Activated naive CD8-positive, alpha-beta T cell treated with anti-CD3 and anti-CD28 coated beads for 36 hours (primary cell): ENCODE measurements at regions not wholly inside any gene's neighbourhood (a gene's known extent, or its start where the extent isn't known, plus 50 kb on each side); places are given as distances from the start of the nearest gene placed in this dataset.
"Not testable (repeated sequence)": the region's sequence is repeated elsewhere in the genome, so short reads cannot be mapped to it uniquely, and the experiment has no call there.

ENCODE experiments used
- DNase-seq: peaks from one replicate; pipeline ENCODE4 v3.0.0; 2021
- H3K27ac Mint-ChIP-seq: one replicate; pipeline ENCODE4 v1.8.0; 2022; ENCODE audit warnings: mild to moderate bottlenecking, moderate library complexity, mixed read lengths
- H3K27me3 Mint-ChIP-seq: one replicate; pipeline ENCODE4 v1.8.0; 2022; ENCODE audit warnings: mild to moderate bottlenecking, mixed read lengths
- H3K36me3 Mint-ChIP-seq: one replicate; pipeline ENCODE4 v1.8.0; 2021; ENCODE audit warnings: mild to moderate bottlenecking, mixed read lengths
- H3K4me1 Mint-ChIP-seq: one replicate; pipeline ENCODE4 v1.8.0; 2021; ENCODE audit warnings: mixed read lengths
- H3K4me3 Mint-ChIP-seq: one replicate; pipeline ENCODE4 v1.8.0; 2022; ENCODE audit warnings: mild to moderate bottlenecking, moderate library complexity, mixed read lengths
- H3K9me3 Mint-ChIP-seq: one replicate; pipeline ENCODE4 v1.8.0; 2022; ENCODE audit warnings: mixed read lengths

- DNase-seq: no peak
- Mint-ChIP-seq H3K4me3 (no peak overlapping the region), H3K27me3 (no peaks in the 10 kb centered on the region), H3K36me3 (no peaks in the 10 kb centered on the region), H3K27ac (no peak overlapping the region), H3K9me3 (peaks cover 17% of the 10 kb centered on the region), H3K4me1 (no peaks in the 10 kb centered on the region)
These were observed 800.1 kb upstream of the FBXO33 start for GRCh38 chr14:40232302-40232701.

- Mint-ChIP-seq H3K4me1 (no peaks in the 10 kb centered on the region), H3K36me3 (no peaks in the 10 kb centered on the region), H3K27ac (no peak overlapping the region), H3K4me3 (no peak overlapping the region), H3K9me3 (peaks cover 14% of the 10 kb centered on the region), H3K27me3 (no peaks in the 10 kb centered on the region)
- DNase-seq: no peak
These were observed 797.4 kb upstream of the FBXO33 start for GRCh38 chr14:40229676-40230075.

GRCh38 chr14:40222996-40223395, 790.8 kb upstream of the FBXO33 start:
- H3K4me3 Mint-ChIP-seq: no peak overlapping the region
- H3K27me3 Mint-ChIP-seq: no peaks in the 10 kb centered on the region
- H3K9me3 Mint-ChIP-seq: peaks cover 6% of the 10 kb centered on the region
- no peaks in the 10 kb centered on the region for H3K4me1 Mint-ChIP-seq
- DNase-seq: no peak
- H3K27ac Mint-ChIP-seq: no peak overlapping the region
- no peaks in the 10 kb centered on the region for H3K36me3 Mint-ChIP-seq

GRCh38 chr14:40221428-40221827, 789.2 kb upstream of the FBXO33 start:
- Mint-ChIP-seq H3K4me1 (no peaks in the 10 kb centered on the region), H3K27ac (no peak overlapping the region), H3K9me3 (peaks cover under 1% of the 10 kb centered on the region), H3K36me3 (no peaks in the 10 kb centered on the region), H3K4me3 (no peak overlapping the region), H3K27me3 (no peaks in the 10 kb centered on the region)
- no peak for DNase-seq

GRCh38 chr14:40219032-40219431, 786.8 kb upstream of the FBXO33 start:
- Mint-ChIP-seq H3K36me3 (no peaks in the 10 kb centered on the region), H3K27ac (no peak overlapping the region), H3K9me3 (peaks cover 2% of the 10 kb centered on the region), H3K4me3 (no peak overlapping the region), H3K27me3 (no peaks in the 10 kb centered on the region), H3K4me1 (no peaks in the 10 kb centered on the region)
- no peak for DNase-seq

GRCh38 chr14:40218282-40218941, 786.2 kb upstream of the FBXO33 start:
- no peak for DNase-seq
- Mint-ChIP-seq H3K4me3 (no peak overlapping the region), H3K36me3 (no peaks in the 10 kb centered on the region), H3K9me3 (peaks cover 2% of the 10 kb centered on the region), H3K27me3 (no peaks in the 10 kb centered on the region), H3K27ac (no peak overlapping the region), H3K4me1 (no peaks in the 10 kb centered on the region)

- DNase-seq: no peak
- Mint-ChIP-seq H3K27ac (no peak overlapping the region), H3K4me1 (no peaks in the 10 kb centered on the region), H3K4me3 (no peak overlapping the region), H3K36me3 (no peaks in the 10 kb centered on the region), H3K27me3 (no peaks in the 10 kb centered on the region), H3K9me3 (peaks cover 3% of the 10 kb centered on the region)
These were observed 784.7 kb upstream of the FBXO33 start for GRCh38 chr14:40216976-40217375.

GRCh38 chr14:40216408-40216807, 784.2 kb upstream of the FBXO33 start:
- H3K36me3 Mint-ChIP-seq, H3K9me3 Mint-ChIP-seq, H3K27me3 Mint-ChIP-seq, H3K4me3 Mint-ChIP-seq, DNase-seq, H3K27ac Mint-ChIP-seq, H3K4me1 Mint-ChIP-seq: not testable (repeated sequence)

GRCh38 chr14:40213701-40214100, 781.5 kb upstream of the FBXO33 start:
- Mint-ChIP-seq H3K36me3 (no peaks in the 10 kb centered on the region), H3K4me1 (no peaks in the 10 kb centered on the region), H3K9me3 (peaks cover 8% of the 10 kb centered on the region), H3K27me3 (no peaks in the 10 kb centered on the region), H3K4me3 (no peak overlapping the region), H3K27ac (no peak overlapping the region)
- DNase-seq: no peak

GRCh38 chr14:40204441-40205175, 772.4 kb upstream of the FBXO33 start:
- no peaks in the 10 kb centered on the region for H3K4me1 Mint-ChIP-seq
- DNase-seq: no peak
- no peak overlapping the region for H3K4me3 Mint-ChIP-seq
- no peak overlapping the region for H3K27ac Mint-ChIP-seq
- no peaks in the 10 kb centered on the region for H3K36me3 Mint-ChIP-seq
- peaks cover 10% of the 10 kb centered on the region for H3K9me3 Mint-ChIP-seq
- no peaks in the 10 kb centered on the region for H3K27me3 Mint-ChIP-seq

GRCh38 chr14:40199101-40199500, 766.9 kb upstream of the FBXO33 start:
- no peak for DNase-seq
- Mint-ChIP-seq H3K27ac (no peak overlapping the region), H3K27me3 (no peaks in the 10 kb centered on the region), H3K4me3 (no peak overlapping the region), H3K9me3 (peaks cover 1% of the 10 kb centered on the region), H3K36me3 (no peaks in the 10 kb centered on the region), H3K4me1 (no peaks in the 10 kb centered on the region)

GRCh38 chr14:40197344-40197743, 765.1 kb upstream of the FBXO33 start:
- peaks cover 1% of the 10 kb centered on the region for H3K9me3 Mint-ChIP-seq
- no peaks in the 10 kb centered on the region for H3K36me3 Mint-ChIP-seq
- no peak overlapping the region for H3K27ac Mint-ChIP-seq
- DNase-seq: no peak
- no peaks in the 10 kb centered on the region for H3K4me1 Mint-ChIP-seq
- H3K27me3 Mint-ChIP-seq: no peaks in the 10 kb centered on the region
- H3K4me3 Mint-ChIP-seq: no peak overlapping the region

GRCh38 chr14:40188006-40188405, 755.8 kb upstream of the FBXO33 start:
- no peak overlapping the region for H3K27ac Mint-ChIP-seq
- no peaks in the 10 kb centered on the region for H3K27me3 Mint-ChIP-seq
- no peaks in the 10 kb centered on the region for H3K9me3 Mint-ChIP-seq
- H3K4me3 Mint-ChIP-seq: no peak overlapping the region
- H3K36me3 Mint-ChIP-seq: no peaks in the 10 kb centered on the region
- no peak for DNase-seq
- H3K4me1 Mint-ChIP-seq: no peaks in the 10 kb centered on the region

- Mint-ChIP-seq H3K27ac (no peak overlapping the region), H3K36me3 (no peaks in the 10 kb centered on the region), H3K27me3 (no peaks in the 10 kb centered on the region), H3K9me3 (peaks cover 16% of the 10 kb centered on the region), H3K4me1 (no peaks in the 10 kb centered on the region), H3K4me3 (no peak overlapping the region)
- DNase-seq: no peak
These were observed 731.9 kb upstream of the FBXO33 start for GRCh38 chr14:40164083-40164482.

GRCh38 chr14:40139657-40140056, 707.4 kb upstream of the FBXO33 start:
- Mint-ChIP-seq H3K27me3 (no peaks in the 10 kb centered on the region), H3K27ac (no peak overlapping the region), H3K4me1 (no peaks in the 10 kb centered on the region), H3K9me3 (peaks cover 4% of the 10 kb centered on the region), H3K36me3 (peaks cover 2% of the 10 kb centered on the region), H3K4me3 (no peak overlapping the region)
- DNase-seq: no peak

GRCh38 chr14:40133463-40133862, 701.2 kb upstream of the FBXO33 start:
- peaks cover 2% of the 10 kb centered on the region for H3K36me3 Mint-ChIP-seq
- H3K9me3 Mint-ChIP-seq: peaks cover 10% of the 10 kb centered on the region
- no peak overlapping the region for H3K4me3 Mint-ChIP-seq
- no peaks in the 10 kb centered on the region for H3K27me3 Mint-ChIP-seq
- DNase-seq: no peak
- no peaks in the 10 kb centered on the region for H3K4me1 Mint-ChIP-seq
- H3K27ac Mint-ChIP-seq: no peak overlapping the region
